HepG2 (cell line): ENCODE measurements at regions not wholly inside any gene's neighbourhood (a gene's known extent, or its start where the extent isn't known, plus 50 kb on each side); places are given as distances from the start of the nearest gene placed in this dataset.

Experiments used
- RAD21 ChIP-seq: fragments of 450-650 bp; formaldehyde crosslinking; IDR thresholded peaks from 2 replicates; pipeline ENCODE4 v1.5.0; 2020; ENCODE audit warnings: mild to moderate bottlenecking
- TOE1 ChIP-seq: sonication (generic); formaldehyde crosslinking; IDR thresholded peaks from 2 replicates; pipeline ENCODE4 v1.4.0; 2020; ENCODE audit warnings: mild to moderate bottlenecking, missing genetic modification reagents
- ZNF792 ChIP-seq: IDR thresholded peaks from 2 replicates; pipeline ENCODE4 v1.6.1; 2016

DNA sequence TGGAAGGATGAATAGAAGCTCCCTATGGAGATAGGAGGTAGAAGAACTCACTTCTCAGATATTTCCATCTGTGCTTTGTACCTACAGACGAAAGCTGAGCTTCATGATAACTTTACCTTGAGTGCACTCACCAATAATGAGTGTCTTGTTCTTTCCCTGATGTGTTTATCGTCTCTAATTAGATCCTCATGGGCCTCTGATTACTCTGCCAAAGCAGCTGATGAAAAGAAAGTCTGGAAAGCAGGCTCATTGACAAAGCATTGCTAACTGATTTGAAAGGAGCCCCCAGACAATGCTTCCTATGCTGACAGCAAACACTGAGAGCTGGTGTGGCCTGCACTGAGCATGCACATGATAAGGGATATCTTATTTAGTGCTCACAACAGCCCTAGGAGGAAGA is 183.9 kb upstream of the GHITM start:
- TF ChIP-seq RAD21 (CRISPR knock-in tag) (no peak), ZNF792 (no peak), TOE1 (CRISPR knock-in tag) (no peak)
